Upper lobe of right lung (tissue), 1 donor: ENCODE measurements at regions not wholly inside any gene's neighbourhood (a gene's known extent, or its start where the extent isn't known, plus 50 kb on each side); places are given as distances from the start of the nearest gene placed in this dataset.

Experiments
- ATAC-seq: fragments of 200-7000 bp; cut with Tn5 transposase; one replicate; pipeline ENCODE4 v1.9.1; 2020; ENCODE audit warnings: mild to moderate bottlenecking, moderate library complexity
- DNase-seq: peaks from one replicate; pipeline ENCODE4 v3.0.0-alpha.2; 2020
- H3K27ac ChIP-seq: fragments of 200-600 bp; one replicate; pipeline ENCODE4 v1.8.0; 2022
- H3K27me3 ChIP-seq: fragments of 200-600 bp; one replicate; pipeline ENCODE4 v1.8.0; 2022; ENCODE audit warnings: mild to moderate bottlenecking
- H3K36me3 ChIP-seq: fragments of 200-600 bp; one replicate; pipeline ENCODE4 v1.8.0; 2022
- H3K4me1 ChIP-seq: fragments of 200-600 bp; one replicate; pipeline ENCODE4 v1.8.0; 2022
- H3K4me3 ChIP-seq: fragments of 200-600 bp; one replicate; pipeline ENCODE4 v1.8.0; 2022; ENCODE audit warnings: mild to moderate bottlenecking
- H3K9me3 ChIP-seq: fragments of 200-600 bp; one replicate; pipeline ENCODE4 v1.8.0; 2022
- intact Hi-C: fragments of 100-400 bp; cut with DNase I; formaldehyde crosslinking; loops from one replicate; pipeline ENCODE4 v1.11.0; 2022
- TF ChIP-seq, protein P1 (sequence below): fragments of 200-600 bp; IDR thresholded peaks from one replicate; pipeline ENCODE4 v1.8.0; 2022; ENCODE audit warnings: antibody characterized with exemption
- donor health status: DM: no; HTN: yes; CAD: no; lungs with severe emphysema.

DNA sequence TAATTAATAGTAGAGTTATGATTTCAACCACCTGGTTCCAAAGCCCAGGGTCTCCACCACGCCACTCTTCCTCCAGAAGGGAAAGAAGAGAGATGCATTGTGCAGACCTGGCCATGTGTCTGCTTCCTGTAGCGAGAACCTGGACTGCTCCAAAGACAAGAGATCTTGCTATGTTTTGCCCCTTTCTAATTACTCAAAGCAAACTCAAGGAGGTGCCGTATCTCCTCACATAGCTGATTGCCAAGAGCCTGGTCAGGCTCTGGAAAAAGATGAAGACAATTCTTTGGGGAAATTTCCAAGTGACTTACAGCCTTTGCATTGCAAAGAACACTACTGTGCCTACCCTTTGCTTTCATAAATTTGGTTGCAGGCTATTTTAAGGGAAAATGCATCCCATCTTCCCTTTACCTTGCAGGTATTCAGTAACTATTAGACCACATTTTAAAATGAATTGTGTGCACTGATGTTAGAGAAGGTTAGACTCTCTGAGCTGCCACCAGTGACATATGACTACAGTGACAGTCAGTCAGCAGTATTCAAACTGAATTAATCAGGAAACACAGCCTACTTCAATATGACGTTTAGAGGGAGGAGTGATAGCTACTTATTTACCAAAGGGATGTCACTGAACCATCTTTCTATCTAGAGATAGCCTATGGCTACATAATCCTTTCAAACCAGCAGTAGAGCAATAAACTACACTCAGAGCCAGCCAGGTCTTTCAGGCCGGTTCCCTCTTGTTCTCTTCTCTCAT lies 842.1 kb upstream of the FANCL start:
- intact Hi-C loops: no loop called here
- DNase-seq: no peak
- Histone ChIP-seq H3K36me3 (no peaks in the 10 kb centered on the region), H3K9me3 (no peaks in the 10 kb centered on the region), H3K27ac (no peak overlapping the region), H3K4me1 (no peaks in the 10 kb centered on the region), H3K27me3 (no peaks in the 10 kb centered on the region), H3K4me3 (no peak overlapping the region)
- TF ChIP-seq, protein P1, sequence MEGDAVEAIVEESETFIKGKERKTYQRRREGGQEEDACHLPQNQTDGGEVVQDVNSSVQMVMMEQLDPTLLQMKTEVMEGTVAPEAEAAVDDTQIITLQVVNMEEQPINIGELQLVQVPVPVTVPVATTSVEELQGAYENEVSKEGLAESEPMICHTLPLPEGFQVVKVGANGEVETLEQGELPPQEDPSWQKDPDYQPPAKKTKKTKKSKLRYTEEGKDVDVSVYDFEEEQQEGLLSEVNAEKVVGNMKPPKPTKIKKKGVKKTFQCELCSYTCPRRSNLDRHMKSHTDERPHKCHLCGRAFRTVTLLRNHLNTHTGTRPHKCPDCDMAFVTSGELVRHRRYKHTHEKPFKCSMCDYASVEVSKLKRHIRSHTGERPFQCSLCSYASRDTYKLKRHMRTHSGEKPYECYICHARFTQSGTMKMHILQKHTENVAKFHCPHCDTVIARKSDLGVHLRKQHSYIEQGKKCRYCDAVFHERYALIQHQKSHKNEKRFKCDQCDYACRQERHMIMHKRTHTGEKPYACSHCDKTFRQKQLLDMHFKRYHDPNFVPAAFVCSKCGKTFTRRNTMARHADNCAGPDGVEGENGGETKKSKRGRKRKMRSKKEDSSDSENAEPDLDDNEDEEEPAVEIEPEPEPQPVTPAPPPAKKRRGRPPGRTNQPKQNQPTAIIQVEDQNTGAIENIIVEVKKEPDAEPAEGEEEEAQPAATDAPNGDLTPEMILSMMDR: no peak
- no peak for ATAC-seq

DNA sequence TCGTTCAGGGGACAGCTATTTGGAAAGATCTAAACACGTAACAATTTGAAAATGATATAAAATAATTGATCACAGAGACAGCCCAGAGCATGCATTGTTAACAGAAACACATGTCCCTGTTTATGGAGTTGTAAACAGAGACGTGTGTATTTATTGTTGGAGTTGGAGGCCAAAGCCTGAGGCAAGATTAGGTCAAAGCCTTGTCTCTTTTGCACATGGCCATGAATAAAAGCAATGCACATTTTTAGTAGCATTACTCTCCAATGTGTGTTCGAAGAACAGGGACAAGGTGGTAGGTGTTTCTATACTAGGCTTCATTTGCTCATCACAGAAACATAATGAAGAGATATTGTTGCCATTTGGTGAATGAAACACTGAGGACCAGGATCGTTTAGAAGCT lies 841.5 kb upstream of the FANCL start:
- intact Hi-C loops: no loop called here
- Histone ChIP-seq H3K27me3 (no peaks in the 10 kb centered on the region), H3K4me3 (no peak overlapping the region), H3K36me3 (no peaks in the 10 kb centered on the region), H3K4me1 (no peaks in the 10 kb centered on the region), H3K9me3 (no peaks in the 10 kb centered on the region), H3K27ac (no peak overlapping the region)
- no peak for DNase-seq
- no peak for ATAC-seq
- TF ChIP-seq, protein P1: no peak

DNA sequence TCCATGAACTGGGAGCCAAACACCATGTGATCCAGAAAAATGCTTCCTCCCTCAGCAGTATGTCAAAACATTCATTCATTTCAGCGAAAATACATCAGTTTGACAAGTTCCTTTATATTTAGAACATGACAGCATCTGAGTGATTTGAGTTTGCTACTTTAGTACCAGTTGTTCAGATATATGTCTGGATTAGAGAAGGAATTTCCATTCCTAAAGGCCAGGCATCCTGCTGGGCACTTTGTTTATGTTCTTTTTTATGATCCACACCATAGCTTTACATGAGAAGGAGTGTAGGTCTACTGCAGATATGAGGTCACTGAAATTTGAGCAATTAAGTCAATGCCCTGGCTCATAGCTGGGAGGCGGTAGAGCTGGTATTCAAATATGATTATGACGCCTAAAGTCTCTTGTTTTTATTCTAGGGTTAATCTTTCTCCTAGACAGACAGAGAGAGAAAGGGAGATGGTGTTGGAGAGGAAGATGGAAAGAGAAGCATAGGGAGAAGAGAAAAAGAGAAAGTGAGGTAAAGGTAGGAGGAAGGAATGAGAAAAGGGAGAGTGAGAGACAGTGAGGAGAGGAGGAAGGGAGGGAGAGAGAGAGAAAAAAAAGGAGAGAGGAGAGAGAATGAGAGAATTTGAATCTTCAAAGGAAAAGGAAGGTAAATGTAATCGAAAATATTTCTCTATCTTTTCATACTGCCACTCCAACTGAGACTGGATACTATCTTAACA lies 839.5 kb upstream of the FANCL start:
- ATAC-seq (no peak), DNase-seq (no peak)
- Histone ChIP-seq H3K9me3 (no peaks in the 10 kb centered on the region), H3K4me3 (no peak overlapping the region), H3K36me3 (no peaks in the 10 kb centered on the region), H3K27me3 (no peaks in the 10 kb centered on the region), H3K4me1 (no peaks in the 10 kb centered on the region), H3K27ac (no peak overlapping the region)
- TF ChIP-seq, protein P1: no peak
- intact Hi-C loops: no loop called here

DNA sequence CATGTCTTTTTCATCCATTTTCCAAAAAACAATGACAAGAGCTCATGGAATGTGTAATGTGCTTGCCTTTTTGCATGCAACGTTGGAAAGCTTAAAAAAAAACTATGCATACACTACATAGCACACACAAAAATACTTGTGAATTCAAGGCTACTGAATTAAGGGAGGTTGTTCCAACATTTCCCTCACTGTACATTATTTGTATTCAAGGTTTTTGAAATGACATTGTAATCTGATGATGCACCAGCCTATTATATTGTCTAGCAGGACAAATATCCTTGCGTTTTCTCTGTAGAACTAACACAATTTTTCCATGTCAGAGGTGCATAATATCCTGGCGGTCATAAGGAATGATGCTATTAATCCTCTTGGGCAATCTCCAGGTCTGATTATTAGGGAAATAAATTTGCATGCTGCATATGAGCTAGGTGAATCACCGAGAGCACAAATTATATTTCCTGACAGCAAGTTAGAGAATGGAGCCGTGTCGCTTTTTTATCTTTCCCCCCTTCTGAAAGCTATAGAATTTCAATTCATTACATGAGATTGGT lies 836.9 kb upstream of the FANCL start:
- Histone ChIP-seq H3K4me1 (no peaks in the 10 kb centered on the region), H3K4me3 (no peak overlapping the region), H3K9me3 (no peaks in the 10 kb centered on the region), H3K27me3 (no peaks in the 10 kb centered on the region), H3K27ac (no peak overlapping the region), H3K36me3 (no peaks in the 10 kb centered on the region)
- intact Hi-C loops: no loop called here
- TF ChIP-seq, protein P1: no peak
- no peak for DNase-seq
- no peak for ATAC-seq

DNA sequence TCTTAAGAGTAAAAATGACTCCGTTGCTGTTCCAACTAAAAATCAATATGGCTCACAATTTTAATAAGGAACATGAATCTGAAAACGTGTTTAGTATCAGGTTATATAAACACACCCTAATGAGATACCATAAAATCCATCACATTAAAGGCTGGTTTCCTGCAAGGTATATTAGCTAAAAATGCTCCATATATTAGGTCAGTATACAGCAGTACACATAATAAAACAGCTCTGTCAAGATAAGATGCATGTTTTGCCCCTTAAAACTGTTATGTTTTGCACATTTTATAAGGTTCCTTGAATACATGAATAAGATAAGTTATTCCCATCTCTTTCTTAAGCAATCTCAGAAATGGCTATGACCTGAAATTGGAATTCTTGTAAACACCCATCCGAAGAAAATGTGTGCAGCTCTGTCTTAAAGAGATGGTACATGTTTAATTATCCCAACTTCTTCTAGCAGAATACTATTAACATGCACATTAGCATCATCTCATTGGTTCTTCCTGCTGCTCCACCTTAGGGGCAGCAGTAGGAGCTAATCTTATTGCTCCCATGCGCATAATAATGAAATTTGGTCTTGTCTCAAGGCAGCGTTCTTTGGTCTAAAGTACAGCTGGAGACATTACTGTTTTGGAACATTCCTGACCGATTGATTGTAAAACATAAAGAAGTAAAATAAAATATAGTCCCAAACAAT lies 836.1 kb upstream of the FANCL start:
- intact Hi-C loops: no loop called here
- TF ChIP-seq, protein P1: no peak
- no peak for ATAC-seq
- no peaks in the 10 kb centered on the region for H3K9me3 ChIP-seq
- no peaks in the 10 kb centered on the region for H3K36me3 ChIP-seq
- no peaks in the 10 kb centered on the region for H3K4me1 ChIP-seq
- no peak for DNase-seq
- H3K27ac ChIP-seq: no peak overlapping the region
- H3K4me3 ChIP-seq: no peak overlapping the region
- H3K27me3 ChIP-seq: no peaks in the 10 kb centered on the region
